ENCODE measurements at regions not wholly inside any gene's neighbourhood (a gene's known extent, or its start where the extent isn't known, plus 50 kb on each side); places are given as distances from the start of the nearest gene placed in this dataset.

DNA sequence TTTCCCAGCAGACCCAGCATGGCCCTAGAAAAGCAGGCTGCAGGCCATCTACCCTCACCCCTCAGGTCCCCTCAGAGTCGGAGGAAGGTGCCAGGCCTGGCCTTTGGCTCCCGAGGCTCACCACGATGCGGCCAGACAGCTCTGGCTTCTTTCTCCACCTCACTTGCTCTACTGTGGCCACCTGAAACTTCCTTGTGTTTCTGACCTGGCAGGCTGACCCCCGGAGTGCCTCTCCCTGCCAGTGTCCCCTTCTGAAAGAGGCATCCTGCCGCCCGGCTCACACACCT lies 375.0 kb upstream of the HS6ST1 start:
- CTCF ChIA-PET (ENCODE audit: low intra/inter-chr PET ratio) = no interaction called here
- Histone ChIP-seq H3K27ac (ENCODE audit: extremely low read depth, low read depth, low read length) (no peak overlapping the region), H3K9me3 (replicated peaks; ENCODE audit: control insufficient read depth, insufficient read depth, low read depth, low read length) (no peaks in the 10 kb centered on the region), H3K9me1 (ENCODE audit: control insufficient read depth, insufficient read depth, low read length) (no peaks in the 10 kb centered on the region), H4K20me1 (replicated peaks; ENCODE audit: control insufficient read depth, insufficient read depth, low read length) (no peaks in the 10 kb centered on the region), H3K36me3 (ENCODE audit: control insufficient read depth, insufficient read depth, low read length) (no peaks in the 10 kb centered on the region), H3K9ac (ENCODE audit: insufficient read depth in 1 of 2, low read depth in 2 of 2, low read length in 2 of 2) (no peak overlapping the region; a peak in 1 of 4 replicates), H3K4me3 (no peak overlapping the region), H3K4me1 (replicated peaks in 1 of 2; ENCODE audit: control insufficient read depth in 2 of 2, insufficient read depth in 2 of 2, low read length in 2 of 2) (peaks cover 0 to 8% of the 10 kb centered on the region in 2 experiments; a peak in 1 of 5 replicates), H2AFZ (ENCODE audit: low read depth, low read length) (no peak overlapping the region), H3K27me3 (ENCODE audit: control insufficient read depth in 2 of 2, insufficient read depth in 2 of 2, low read length in 2 of 2) (peaks cover 0 to 43% of the 10 kb centered on the region in 2 experiments; a peak in 3 of 5 replicates), H3K4me2 (ENCODE audit: insufficient read depth, low read length) (no peak overlapping the region), H3K79me2 (ENCODE audit: control insufficient read depth, insufficient read depth, low read length) (no peaks in the 10 kb centered on the region)
- DNase-seq (ENCODE audit: extremely low read depth in 1 of 4, low spot score in 3 of 4) = no peak
- no TSS peak for BruUV-seq (replicated peaks)
- TF ChIP-seq SREBF2 (CRISPR knock-in tag; IDR thresholded peaks at IDR 0.05) (no peak), ZNF217 (CRISPR knock-in tag; IDR thresholded peaks at IDR 0.05) (no peak), FOXJ2 (tag; IDR thresholded peaks at IDR 0.05) (no peak), KDM2B (CRISPR knock-in tag; IDR thresholded peaks at IDR 0.05) (no peak), RBM15 (IDR thresholded peaks at IDR 0.05; ENCODE audit: insufficient read depth, low read length) (no peak)
- TF ChIP-seq, protein P1, sequence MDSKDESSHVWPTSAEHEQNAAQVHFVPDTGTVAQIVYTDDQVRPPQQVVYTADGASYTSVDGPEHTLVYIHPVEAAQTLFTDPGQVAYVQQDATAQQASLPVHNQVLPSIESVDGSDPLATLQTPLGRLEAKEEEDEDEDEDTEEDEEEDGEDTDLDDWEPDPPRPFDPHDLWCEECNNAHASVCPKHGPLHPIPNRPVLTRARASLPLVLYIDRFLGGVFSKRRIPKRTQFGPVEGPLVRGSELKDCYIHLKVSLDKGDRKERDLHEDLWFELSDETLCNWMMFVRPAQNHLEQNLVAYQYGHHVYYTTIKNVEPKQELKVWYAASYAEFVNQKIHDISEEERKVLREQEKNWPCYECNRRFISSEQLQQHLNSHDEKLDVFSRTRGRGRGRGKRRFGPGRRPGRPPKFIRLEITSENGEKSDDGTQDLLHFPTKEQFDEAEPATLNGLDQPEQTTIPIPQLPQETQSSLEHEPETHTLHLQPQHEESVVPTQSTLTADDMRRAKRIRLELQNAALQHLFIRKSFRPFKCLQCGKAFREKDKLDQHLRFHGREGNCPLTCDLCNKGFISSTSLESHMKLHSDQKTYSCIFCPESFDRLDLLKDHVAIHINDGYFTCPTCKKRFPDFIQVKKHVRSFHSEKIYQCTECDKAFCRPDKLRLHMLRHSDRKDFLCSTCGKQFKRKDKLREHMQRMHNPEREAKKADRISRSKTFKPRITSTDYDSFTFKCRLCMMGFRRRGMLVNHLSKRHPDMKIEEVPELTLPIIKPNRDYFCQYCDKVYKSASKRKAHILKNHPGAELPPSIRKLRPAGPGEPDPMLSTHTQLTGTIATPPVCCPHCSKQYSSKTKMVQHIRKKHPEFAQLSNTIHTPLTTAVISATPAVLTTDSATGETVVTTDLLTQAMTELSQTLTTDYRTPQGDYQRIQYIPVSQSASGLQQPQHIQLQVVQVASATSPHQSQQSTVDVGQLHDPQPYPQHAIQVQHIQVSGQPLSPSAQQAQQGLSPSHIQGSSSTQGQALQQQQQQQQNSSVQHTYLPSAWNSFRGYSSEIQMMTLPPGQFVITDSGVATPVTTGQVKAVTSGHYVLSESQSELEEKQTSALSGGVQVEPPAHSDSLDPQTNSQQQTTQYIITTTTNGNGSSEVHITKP (IDR thresholded peaks at IDR 0.05; ENCODE audit: partially characterized antibody) = no peak
- TF ChIP-seq, protein P2, sequence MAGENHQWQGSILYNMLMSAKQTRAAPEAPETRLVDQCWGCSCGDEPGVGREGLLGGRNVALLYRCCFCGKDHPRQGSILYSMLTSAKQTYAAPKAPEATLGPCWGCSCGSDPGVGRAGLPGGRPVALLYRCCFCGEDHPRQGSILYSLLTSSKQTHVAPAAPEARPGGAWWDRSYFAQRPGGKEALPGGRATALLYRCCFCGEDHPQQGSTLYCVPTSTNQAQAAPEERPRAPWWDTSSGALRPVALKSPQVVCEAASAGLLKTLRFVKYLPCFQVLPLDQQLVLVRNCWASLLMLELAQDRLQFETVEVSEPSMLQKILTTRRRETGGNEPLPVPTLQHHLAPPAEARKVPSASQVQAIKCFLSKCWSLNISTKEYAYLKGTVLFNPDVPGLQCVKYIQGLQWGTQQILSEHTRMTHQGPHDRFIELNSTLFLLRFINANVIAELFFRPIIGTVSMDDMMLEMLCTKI (IDR thresholded peaks at IDR 0.05; ENCODE audit: partially characterized antibody) = no peak
- POLR2A ChIA-PET = no interaction called here
- intact Hi-C loops (cut with micrococcal nuclease) (no loop called here), in situ Hi-C loops (cut with MboI) (no loop called here)
- WGBS (ENCODE audit: insufficient coverage, low coverage, missing lambda C conversion rate) = 0% methylated on average over 3 of the region's 7 CpGs
- no peak for ATAC-seq
- no peak for FAIRE-seq
